BLaER1 treated with 17β-estradiol and CSF1 and Interleukin-3, amounts not matched to agents 10 nM and 100 nM (cell line): ENCODE measurements at regions not wholly inside any gene's neighbourhood (a gene's known extent, or its start where the extent isn't known, plus 50 kb on each side); places are given as distances from the start of the nearest gene placed in this dataset.

Experiments used
- H3K27ac ChIP-seq, 11 experiments: shearing (Covaris generic); formaldehyde crosslinking; 2 replicates each; pipeline ENCODE4 v1.8.1; 2022
- H3K27me3 ChIP-seq, 11 experiments: shearing (Covaris generic); formaldehyde crosslinking; 2 replicates each; pipeline ENCODE4 v1.8.1; 2022
- H3K36me3 ChIP-seq, 11 experiments: shearing (Covaris generic); formaldehyde crosslinking; 2 replicates each; pipeline ENCODE4 v1.8.1; 2022
- H3K4me1 ChIP-seq, 10 experiments: shearing (Covaris generic); formaldehyde crosslinking; 2 replicates each; pipeline ENCODE4 v1.8.1; 2022
- H3K4me2 ChIP-seq, 11 experiments: shearing (Covaris generic); formaldehyde crosslinking; 2 replicates each; pipeline ENCODE4 v1.8.1; 2022
- H3K4me3 ChIP-seq, 10 experiments: shearing (Covaris generic); formaldehyde crosslinking; 2 replicates each; pipeline ENCODE4 v1.8.1; 2022
- H3K9ac ChIP-seq, 11 experiments: shearing (Covaris generic); formaldehyde crosslinking; 2 replicates each; pipeline ENCODE4 v1.8.1; 2022
- H3K9me3 ChIP-seq, 11 experiments: shearing (Covaris generic); formaldehyde crosslinking; replicated peaks in 1 of 11; 2 replicates each; pipeline ENCODE4 v1.8.1; 2022
- H4K20me1 ChIP-seq, 11 experiments: shearing (Covaris generic); formaldehyde crosslinking; 2 replicates each; pipeline ENCODE4 v1.8.1; 2022
- Cebpa-rat ChIP-seq, 11 experiments: shearing (Covaris generic); IDR thresholded peaks; 2 replicates each; pipeline ENCODE4 v1.8.1; 2022

GRCh38 chr5:102701748-102702147 lies 53.4 kb upstream of the PAM start:
- H3K4me1 ChIP-seq, result peaks cover 0 to 17% (median 9%) of the 10 kb centered on the region in 10 experiments; a peak in 8 of 20 replicates
- no peak overlapping the region for H3K4me2 ChIP-seq
- TF ChIP-seq Cebpa-rat (IDR thresholded peaks at IDR 0.05), result no peak
- H3K27me3 ChIP-seq, result no peaks in the 10 kb centered on the region
- H3K9me3 ChIP-seq, result no peaks in the 10 kb centered on the region
- no peaks in the 10 kb centered on the region for H4K20me1 ChIP-seq
- H3K27ac ChIP-seq, result no peak overlapping the region
- no peak overlapping the region for H3K9ac ChIP-seq
- no peak overlapping the region for H3K4me3 ChIP-seq
- no peaks in the 10 kb centered on the region for H3K36me3 ChIP-seq
